GM23338 (cell line): ENCODE measurements at regions not wholly inside any gene's neighbourhood (a gene's known extent, or its start where the extent isn't known, plus 50 kb on each side); places are given as distances from the start of the nearest gene placed in this dataset.

Source experiments
- EZH2 ChIP-seq: fragments of 200-600 bp; sonication (generic); IDR thresholded peaks from one replicate; pipeline ENCODE4 v1.8.0; 2017; ENCODE audit warnings: antibody characterized with exemption, mild to moderate bottlenecking, low read depth; ENCODE audit not compliant: unreplicated experiment
- TF ChIP-seq, protein P1 (sequence below), 2 experiments: fragments of 200-600 bp in 1 of 2; sonication (generic) in 1 of 2; conservative IDR thresholded peaks; 2 replicates each; pipeline versions ENCODE4 v1.5.1 to v1.6.1; 2016 to 2017; ENCODE audit warnings: antibody characterized with exemption in 2 of 2, low read depth in 2 of 2, mild to moderate bottlenecking in 2 of 2, moderate library complexity in 1 of 2

DNA sequence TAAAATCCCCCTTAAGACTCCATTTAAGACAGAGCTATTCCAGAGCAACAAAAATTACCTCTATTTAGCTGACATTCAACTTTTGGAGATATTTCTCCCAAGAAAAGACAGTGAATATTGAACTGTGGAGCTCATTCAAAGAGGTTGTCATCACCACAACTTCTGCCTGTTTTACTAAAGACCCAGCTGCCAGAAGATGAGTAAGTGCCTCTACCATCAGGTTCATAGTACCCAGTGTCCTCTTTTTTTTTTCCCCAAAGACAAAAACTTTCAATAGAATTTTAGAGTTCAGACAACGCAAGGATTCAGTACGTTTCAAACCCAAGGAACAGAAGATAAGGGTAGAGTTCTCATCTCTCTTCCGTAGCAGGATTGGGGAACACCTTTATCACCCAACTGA is 461.3 kb downstream of the BCAT1 start:
- TF ChIP-seq, protein P1, sequence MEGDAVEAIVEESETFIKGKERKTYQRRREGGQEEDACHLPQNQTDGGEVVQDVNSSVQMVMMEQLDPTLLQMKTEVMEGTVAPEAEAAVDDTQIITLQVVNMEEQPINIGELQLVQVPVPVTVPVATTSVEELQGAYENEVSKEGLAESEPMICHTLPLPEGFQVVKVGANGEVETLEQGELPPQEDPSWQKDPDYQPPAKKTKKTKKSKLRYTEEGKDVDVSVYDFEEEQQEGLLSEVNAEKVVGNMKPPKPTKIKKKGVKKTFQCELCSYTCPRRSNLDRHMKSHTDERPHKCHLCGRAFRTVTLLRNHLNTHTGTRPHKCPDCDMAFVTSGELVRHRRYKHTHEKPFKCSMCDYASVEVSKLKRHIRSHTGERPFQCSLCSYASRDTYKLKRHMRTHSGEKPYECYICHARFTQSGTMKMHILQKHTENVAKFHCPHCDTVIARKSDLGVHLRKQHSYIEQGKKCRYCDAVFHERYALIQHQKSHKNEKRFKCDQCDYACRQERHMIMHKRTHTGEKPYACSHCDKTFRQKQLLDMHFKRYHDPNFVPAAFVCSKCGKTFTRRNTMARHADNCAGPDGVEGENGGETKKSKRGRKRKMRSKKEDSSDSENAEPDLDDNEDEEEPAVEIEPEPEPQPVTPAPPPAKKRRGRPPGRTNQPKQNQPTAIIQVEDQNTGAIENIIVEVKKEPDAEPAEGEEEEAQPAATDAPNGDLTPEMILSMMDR (conservative IDR thresholded peaks at IDR 0.05; ENCODE audit: low read depth in 2 of 2): no peak
- no peak for TF ChIP-seq EZH2
